LNCaP clone FGC (cell line): ENCODE measurements at regions not wholly inside any gene's neighbourhood (a gene's known extent, or its start where the extent isn't known, plus 50 kb on each side); places are given as distances from the start of the nearest gene placed in this dataset.
"Not testable (repeated sequence)": the region's sequence is repeated elsewhere in the genome, so short reads cannot be mapped to it uniquely, and the experiment has no call there.

ENCODE experiments used
- DNase-seq: peaks from one replicate; pipeline ENCODE4 v3.0.0-alpha.2; 2011; ENCODE audit warnings: low read depth
- H3K4me3 ChIP-seq: 2 replicates; pipeline ENCODE4 v1.5.1; 2011; ENCODE audit warnings: mild to moderate bottlenecking, low read depth, low read length, control low read depth
- CTCF ChIP-seq: IDR thresholded peaks from 2 replicates; pipeline ENCODE4 v1.5.1; 2012; ENCODE audit warnings: mild to moderate bottlenecking; ENCODE audit not compliant: control insufficient read depth, insufficient read depth; ENCODE audit errors: extremely low read depth

GRCh38 chr15:79617071-79617470 is 184.9 kb downstream of the MINAR1 start:
- TF ChIP-seq CTCF = no peak
- no peak for DNase-seq
- no peak overlapping the region for H3K4me3 ChIP-seq

GRCh38 chr15:79620112-79620857 is 188.1 kb downstream of the MINAR1 start:
- TF ChIP-seq CTCF = no peak
- no peak overlapping the region for H3K4me3 ChIP-seq
- no peak for DNase-seq

- H3K4me3 ChIP-seq, DNase-seq: not testable (repeated sequence)
Measured at GRCh38 chr15:79621805-79622204, 189.7 kb downstream of the MINAR1 start.

- no peak for TF ChIP-seq CTCF
- DNase-seq = no peak
- no peak overlapping the region for H3K4me3 ChIP-seq
Measured at GRCh38 chr15:79623488-79623887, 191.4 kb downstream of the MINAR1 start.

GRCh38 chr15:79629687-79630086 is 197.6 kb downstream of the MINAR1 start:
- TF ChIP-seq CTCF = no peak
- H3K4me3 ChIP-seq = no peak overlapping the region
- DNase-seq = no peak

GRCh38 chr15:79632457-79632856 is 200.3 kb downstream of the MINAR1 start:
- no peak overlapping the region for H3K4me3 ChIP-seq
- no peak for DNase-seq
- TF ChIP-seq CTCF = no peak

- TF ChIP-seq CTCF = no peak
- DNase-seq = no peak
- H3K4me3 ChIP-seq = no peak overlapping the region
Measured at GRCh38 chr15:79635149-79635771, 203.1 kb downstream of the MINAR1 start.
